Calu3 (cell line): ENCODE measurements at regions not wholly inside any gene's neighbourhood (a gene's known extent, or its start where the extent isn't known, plus 50 kb on each side); places are given as distances from the start of the nearest gene placed in this dataset.

Experiments used
- BruUV-seq: library from RNA; stranded (reverse); fragments of 400-500 nt; replicated peaks from 2 replicates; lab custom pipeline; 2021; lab: Mats Ljungman, UMichigan
- CTCF ChIA-PET: fragments of 300-600 bp; sonication (Branson Sonifier 250); formaldehyde crosslinking; loops from one replicate; lab custom pipeline; 2022; ENCODE audit warnings: antibody characterized with exemption; lab: Charles Lee
- DNase-seq: peaks from one replicate; pipeline ENCODE4 v3.0.0; 2022
- H3K27ac Mint-ChIP-seq: one replicate; pipeline ENCODE4 v1.8.0; 2022; ENCODE audit warnings: mixed read lengths; ENCODE audit not compliant: unreplicated experiment
- H3K27me3 Mint-ChIP-seq: one replicate; pipeline ENCODE4 v1.8.0; 2022; ENCODE audit warnings: mixed read lengths; ENCODE audit not compliant: unreplicated experiment
- H3K36me3 Mint-ChIP-seq: one replicate; pipeline ENCODE4 v1.8.0; 2022; ENCODE audit warnings: mild to moderate bottlenecking, moderate library complexity, mixed read lengths; ENCODE audit not compliant: insufficient read depth, unreplicated experiment
- H3K4me1 Mint-ChIP-seq: one replicate; pipeline ENCODE4 v1.8.0; 2022; ENCODE audit warnings: mild to moderate bottlenecking, low read depth, mixed read lengths; ENCODE audit not compliant: unreplicated experiment
- H3K4me3 Mint-ChIP-seq: one replicate; pipeline ENCODE4 v1.8.0; 2022; ENCODE audit warnings: mild to moderate bottlenecking, low read depth, moderate library complexity, mixed read lengths; ENCODE audit not compliant: unreplicated experiment
- H3K9me3 Mint-ChIP-seq: one replicate; pipeline ENCODE4 v1.8.0; 2022; ENCODE audit warnings: low read depth, mixed read lengths; ENCODE audit not compliant: unreplicated experiment
- intact Hi-C: fragments of 100-400 bp; cut with micrococcal nuclease; formaldehyde crosslinking; loops from one replicate; pipeline ENCODE4 v1.10.0; 2022; ENCODE audit not compliant: unreplicated experiment
- TF ChIP-seq, protein P1 (sequence below): fragments of 200-600 bp; IDR thresholded peaks from one replicate; pipeline ENCODE4 v1.8.0; 2022; ENCODE audit warnings: antibody characterized with exemption; ENCODE audit not compliant: unreplicated experiment

DNA sequence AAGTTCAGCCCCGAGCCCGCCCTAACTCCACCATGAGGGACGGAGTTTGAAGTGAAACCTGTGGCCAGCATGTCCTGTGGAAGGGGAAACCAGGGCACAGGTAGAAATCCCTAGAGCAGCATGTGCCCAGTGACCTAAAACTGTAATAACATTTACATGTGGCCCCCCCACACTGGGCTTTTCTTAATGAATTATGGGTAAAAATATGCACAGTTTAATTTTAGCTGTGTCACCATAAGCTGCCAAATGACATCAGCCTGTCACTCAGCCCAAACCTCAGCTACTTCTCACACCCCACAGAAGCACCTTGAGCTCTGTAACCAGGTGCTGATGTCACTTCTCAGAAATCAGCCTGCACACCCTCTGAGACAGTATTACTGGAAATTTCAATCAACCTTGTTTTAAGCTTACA lies 50.0 kb upstream of the SLC19A1 start:
- no TSS peak for BruUV-seq
- H3K27ac Mint-ChIP-seq: no peak overlapping the region
- no peaks in the 10 kb centered on the region for H3K36me3 Mint-ChIP-seq
- no peaks in the 10 kb centered on the region for H3K9me3 Mint-ChIP-seq
- intact Hi-C loops: no loop called here
- no peaks in the 10 kb centered on the region for H3K4me1 Mint-ChIP-seq
- TF ChIP-seq, protein P1, sequence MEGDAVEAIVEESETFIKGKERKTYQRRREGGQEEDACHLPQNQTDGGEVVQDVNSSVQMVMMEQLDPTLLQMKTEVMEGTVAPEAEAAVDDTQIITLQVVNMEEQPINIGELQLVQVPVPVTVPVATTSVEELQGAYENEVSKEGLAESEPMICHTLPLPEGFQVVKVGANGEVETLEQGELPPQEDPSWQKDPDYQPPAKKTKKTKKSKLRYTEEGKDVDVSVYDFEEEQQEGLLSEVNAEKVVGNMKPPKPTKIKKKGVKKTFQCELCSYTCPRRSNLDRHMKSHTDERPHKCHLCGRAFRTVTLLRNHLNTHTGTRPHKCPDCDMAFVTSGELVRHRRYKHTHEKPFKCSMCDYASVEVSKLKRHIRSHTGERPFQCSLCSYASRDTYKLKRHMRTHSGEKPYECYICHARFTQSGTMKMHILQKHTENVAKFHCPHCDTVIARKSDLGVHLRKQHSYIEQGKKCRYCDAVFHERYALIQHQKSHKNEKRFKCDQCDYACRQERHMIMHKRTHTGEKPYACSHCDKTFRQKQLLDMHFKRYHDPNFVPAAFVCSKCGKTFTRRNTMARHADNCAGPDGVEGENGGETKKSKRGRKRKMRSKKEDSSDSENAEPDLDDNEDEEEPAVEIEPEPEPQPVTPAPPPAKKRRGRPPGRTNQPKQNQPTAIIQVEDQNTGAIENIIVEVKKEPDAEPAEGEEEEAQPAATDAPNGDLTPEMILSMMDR: no peak
- H3K27me3 Mint-ChIP-seq: peaks cover 55% of the 10 kb centered on the region
- no peak for DNase-seq
- CTCF ChIA-PET: interaction anchor here (1.6 kb wide), 1 partner anchor 228 kb away, joined by 3 read pairs; no protein-coding TSS in a partner anchor
- H3K4me3 Mint-ChIP-seq: no peak overlapping the region

DNA sequence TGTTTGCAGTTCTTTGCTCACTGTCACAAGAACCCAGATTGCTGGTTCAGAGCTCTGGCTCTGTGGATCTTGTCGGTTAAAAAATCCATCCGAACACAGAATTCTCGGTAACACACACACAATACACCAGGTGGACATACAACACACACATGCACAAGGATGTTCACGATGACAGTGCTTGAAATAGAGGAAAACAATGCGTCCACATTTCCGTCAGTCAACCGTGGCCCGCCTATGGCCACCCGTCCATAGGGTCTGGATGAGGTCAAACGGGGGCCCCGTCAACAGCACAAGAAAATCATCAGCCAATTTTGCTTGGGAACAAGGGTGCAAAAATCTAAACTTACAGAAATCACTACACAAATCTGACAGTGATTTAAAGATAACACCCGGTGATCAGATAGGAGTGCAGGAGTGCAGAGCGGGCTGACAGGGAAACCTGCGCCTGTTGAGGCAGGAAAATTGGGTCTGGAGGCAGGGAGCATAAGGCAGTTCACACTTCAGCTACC lies 50.4 kb upstream of the SLC19A1 start:
- Mint-ChIP-seq H3K4me3 (no peak overlapping the region), H3K9me3 (no peaks in the 10 kb centered on the region), H3K4me1 (no peaks in the 10 kb centered on the region), H3K27ac (no peak overlapping the region), H3K27me3 (peaks cover 50% of the 10 kb centered on the region), H3K36me3 (no peaks in the 10 kb centered on the region)
- no TSS peak for BruUV-seq
- CTCF ChIA-PET: interaction anchor here (1.6 kb wide), 1 partner anchor 228 kb away, joined by 3 read pairs; no protein-coding TSS in a partner anchor
- intact Hi-C loops: no loop called here
- TF ChIP-seq, protein P1: no peak
- DNase-seq: no peak

DNA sequence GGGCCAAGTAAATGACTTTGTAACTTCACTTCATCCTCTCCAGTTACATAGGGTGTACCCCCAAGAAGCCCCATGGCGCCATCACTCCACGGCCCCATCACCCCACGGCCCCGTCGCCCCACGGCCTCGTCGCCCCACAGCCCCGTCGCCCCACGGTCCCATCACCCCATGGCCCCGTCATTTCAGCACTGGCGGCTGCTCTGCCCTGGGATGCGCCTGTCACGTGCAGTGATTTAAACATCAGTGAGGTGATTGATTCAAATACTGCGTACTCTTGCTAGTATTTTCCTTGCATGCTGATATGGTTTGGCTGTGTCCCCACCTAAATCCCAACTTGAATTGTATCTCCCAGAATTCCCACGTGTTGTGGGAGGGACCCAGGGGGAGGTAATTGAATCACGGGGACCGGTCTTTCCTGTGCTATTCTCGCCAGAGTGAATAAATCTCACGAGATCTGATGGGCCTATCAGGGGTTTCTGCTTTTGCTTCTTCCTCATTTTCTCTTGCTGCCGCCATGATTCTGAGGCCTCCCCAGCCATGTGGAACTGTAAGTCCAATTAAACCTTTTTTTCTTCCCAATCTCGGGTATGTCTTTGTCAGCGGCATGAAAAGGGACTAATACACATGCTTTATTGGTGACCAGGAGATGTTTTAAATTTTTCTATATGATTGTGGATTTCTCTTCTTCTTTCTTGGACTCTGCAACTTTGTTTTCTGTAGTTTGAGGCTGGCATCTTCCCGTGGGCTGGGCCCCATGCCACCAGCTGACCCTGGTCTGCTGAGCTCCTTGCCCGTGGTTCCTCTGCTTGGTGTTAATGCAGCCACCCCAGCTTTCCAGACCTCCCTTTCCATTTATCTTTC lies 50.1 kb upstream of the PCBP3 start:
- no peak overlapping the region for H3K4me3 Mint-ChIP-seq
- H3K4me1 Mint-ChIP-seq: no peaks in the 10 kb centered on the region
- DNase-seq: no peak
- intact Hi-C loops: no loop called here
- TF ChIP-seq, protein P1: no peak
- no peak overlapping the region for H3K27ac Mint-ChIP-seq
- BruUV-seq: no TSS peak
- H3K36me3 Mint-ChIP-seq: no peaks in the 10 kb centered on the region
- CTCF ChIA-PET: interaction anchor here (1.6 kb wide), 1 partner anchor 227 kb away, joined by 3 read pairs; no protein-coding TSS in a partner anchor
- peaks cover 43% of the 10 kb centered on the region for H3K27me3 Mint-ChIP-seq
- H3K9me3 Mint-ChIP-seq: no peaks in the 10 kb centered on the region
